C4-2B (cell line): ENCODE measurements at regions not wholly inside any gene's neighbourhood (a gene's known extent, or its start where the extent isn't known, plus 50 kb on each side); places are given as distances from the start of the nearest gene placed in this dataset.

ENCODE experiments used
- CTCF ChIP-seq: fragments of 450-650 bp; conservative IDR thresholded peaks from 2 replicates; pipeline ENCODE4 v1.5.1; 2017; ENCODE audit warnings: mild to moderate bottlenecking
- ZFX ChIP-seq: fragments of 450-650 bp; IDR thresholded peaks from 2 replicates; pipeline ENCODE4 v1.6.1; 2017

- TF ChIP-seq CTCF = no peak
- TF ChIP-seq ZFX = no peak
Observed at GRCh38 chr7:3109311-3109915, 65.7 kb upstream of the CARD11 start.
